SW 1271 (cell line): ENCODE measurements at regions not wholly inside any gene's neighbourhood (a gene's known extent, or its start where the extent isn't known, plus 50 kb on each side); places are given as distances from the start of the nearest gene placed in this dataset.
"Not testable (repeated sequence)": the region's sequence is repeated elsewhere in the genome, so short reads cannot be mapped to it uniquely, and the experiment has no call there.

Experiments used
- DNase-seq, 2 experiments: peaks; one replicate each; lab custom pipeline; 2025; lab: John Stamatoyannopoulos, UW

DNA sequence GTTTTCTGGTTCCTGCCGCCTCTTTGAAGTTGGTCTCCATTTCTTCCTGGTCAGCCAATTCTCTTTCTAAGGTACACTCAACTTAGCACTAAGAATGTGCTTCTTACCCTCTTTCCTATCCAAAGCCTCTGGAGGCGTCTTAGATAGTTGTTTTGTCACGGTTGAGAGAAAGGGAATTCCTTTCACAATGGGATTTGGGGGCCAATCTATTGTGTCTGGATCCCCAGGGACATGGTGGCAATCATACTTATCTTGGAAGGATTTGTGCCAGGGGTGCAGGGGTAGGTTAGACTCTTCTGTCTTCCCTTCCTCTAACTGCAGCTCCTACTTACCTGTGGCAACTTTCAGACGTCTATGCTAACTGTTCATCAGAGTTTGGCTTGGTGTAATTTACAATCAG is 287.1 kb downstream of the SOX2 start:
- DNase-seq, result no peak

DNA sequence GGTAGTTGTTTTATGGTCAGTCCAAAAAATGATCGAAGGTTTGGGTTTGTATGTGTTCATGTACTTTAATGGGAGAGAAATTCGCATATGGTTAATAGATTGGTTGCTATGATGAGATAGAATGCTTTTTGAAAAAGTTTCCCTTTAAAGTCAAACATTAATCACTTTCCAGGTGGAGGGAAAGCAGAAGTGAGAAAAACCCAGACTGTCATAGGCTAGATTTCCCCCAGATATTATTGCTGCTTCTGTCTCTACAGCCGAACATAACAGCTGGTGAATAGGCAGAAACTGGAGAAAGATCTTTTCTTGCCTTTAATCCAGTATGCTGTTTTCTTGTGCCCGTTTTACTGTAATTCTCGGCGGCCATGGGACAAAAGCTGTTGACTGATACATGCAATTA is 287.6 kb downstream of the SOX2 start:
- DNase-seq, result no peak

DNA sequence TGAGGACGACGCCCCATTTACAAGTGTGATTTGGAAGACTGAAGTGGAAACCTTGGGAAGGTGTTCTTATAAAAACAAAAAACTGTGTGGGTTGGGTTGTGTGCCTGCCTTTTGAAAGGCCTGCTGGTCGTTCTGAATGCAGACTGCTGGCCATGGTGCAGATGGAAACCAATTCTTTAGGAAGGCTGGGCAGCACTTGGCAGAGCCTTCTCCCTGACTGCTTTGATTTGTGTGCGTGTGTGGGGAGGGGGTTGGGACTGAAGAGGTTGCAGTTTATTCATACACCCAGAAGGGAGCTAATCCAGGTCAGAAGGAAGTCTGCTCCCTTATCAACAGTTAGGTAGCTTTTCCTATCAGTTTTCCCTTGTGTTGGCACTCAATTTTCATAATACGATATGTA is 288.7 kb downstream of the SOX2 start:
- DNase-seq, result no peak

DNA sequence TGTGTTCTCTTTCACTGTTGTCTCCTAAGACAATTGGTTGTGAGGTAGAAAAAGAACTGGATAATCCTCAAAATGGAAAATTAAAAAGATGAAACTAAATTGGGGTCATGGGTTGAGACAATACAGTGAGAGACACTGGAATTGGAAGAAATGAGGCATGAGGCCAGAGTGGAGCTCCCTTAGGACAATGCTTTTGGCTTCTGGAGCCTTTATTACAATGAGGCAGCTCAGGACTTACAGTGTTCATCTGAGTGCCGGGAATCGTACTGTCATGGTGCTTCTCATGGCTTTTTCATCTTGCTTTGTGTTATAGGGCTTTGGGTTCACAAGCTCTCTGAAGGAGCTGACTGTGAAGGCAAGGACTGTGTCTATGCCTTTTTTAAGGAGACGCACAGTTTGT is 293.5 kb downstream of the SOX2 start:
- DNase-seq, result no peak

DNA sequence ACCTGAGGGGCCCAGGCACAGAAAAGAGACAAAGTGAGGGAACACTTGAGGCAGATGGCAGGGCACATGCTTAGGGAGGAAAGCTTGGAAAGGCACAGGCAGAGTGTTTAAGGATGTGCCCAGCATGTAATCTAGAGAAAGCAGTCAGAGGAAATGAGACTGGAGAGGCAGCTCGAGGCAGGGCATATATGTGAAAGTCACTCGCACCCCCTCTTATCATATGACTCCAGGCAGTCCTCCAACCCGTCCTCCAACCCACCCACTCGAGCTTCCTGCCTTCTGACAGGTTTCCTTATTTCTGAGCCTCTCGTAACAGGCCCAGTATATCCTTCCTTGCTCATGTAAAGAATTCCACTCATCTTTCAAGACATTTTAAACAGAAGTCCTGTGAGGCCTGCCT is 294.0 kb downstream of the SOX2 start:
- no peak for DNase-seq

DNA sequence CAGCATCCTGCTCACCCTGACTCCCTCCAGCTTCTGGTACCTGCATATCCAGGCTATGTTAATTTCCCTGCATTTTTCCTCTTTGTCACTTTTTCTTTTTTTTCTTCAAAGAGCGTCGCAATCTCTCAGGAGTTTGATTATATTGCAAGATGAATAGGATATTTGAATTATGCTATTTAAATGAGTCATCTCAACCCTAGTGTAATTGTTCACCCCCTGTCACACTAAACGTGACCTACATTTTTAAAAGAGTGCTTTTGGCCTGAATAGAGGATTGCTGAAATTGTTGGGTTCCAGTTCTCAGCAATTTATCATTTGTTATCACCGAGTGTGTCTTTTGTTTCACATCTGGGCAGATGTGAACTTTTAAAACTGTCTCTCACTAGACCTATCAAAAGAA is 294.7 kb downstream of the SOX2 start:
- no peak for DNase-seq

DNA sequence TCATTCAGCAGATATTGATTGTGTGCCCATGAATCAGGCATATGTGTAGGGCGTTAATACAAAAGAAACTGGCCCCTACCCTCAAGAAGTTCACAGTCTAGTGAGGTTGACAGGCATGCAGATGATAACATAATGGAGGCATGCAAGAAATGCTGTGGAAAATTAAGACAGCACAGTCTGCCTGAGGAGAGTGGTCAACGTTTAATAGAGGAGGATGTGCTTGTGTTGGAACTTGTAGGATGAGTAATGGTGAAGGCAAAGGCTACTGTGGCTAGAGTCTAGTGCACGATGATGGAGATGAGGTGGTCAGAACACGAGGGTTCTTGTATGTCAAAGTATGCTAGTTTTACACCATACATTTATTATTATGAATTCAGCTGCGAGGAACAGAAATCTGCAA is 295.7 kb downstream of the SOX2 start:
- no peak for DNase-seq

DNA sequence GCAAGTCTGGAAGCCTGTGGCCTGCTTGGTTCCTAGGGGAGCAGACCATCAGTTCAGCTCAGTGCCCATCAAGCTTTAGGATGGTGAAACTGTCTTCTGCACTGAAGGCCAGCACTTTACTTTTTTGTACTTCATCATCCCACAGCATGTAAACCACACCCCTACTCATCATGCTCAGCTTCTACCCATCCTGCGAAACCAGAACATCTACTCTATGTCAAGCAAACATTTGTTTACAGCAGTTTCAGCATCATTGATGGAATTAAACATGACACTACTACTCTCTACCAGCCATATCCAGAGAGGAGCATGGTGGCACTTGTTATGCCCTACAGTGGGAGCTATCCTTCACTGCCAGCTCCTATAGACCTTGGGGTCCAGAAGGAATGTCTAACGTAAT is 306.6 kb downstream of the SOX2 start:
- no peak for DNase-seq

DNA sequence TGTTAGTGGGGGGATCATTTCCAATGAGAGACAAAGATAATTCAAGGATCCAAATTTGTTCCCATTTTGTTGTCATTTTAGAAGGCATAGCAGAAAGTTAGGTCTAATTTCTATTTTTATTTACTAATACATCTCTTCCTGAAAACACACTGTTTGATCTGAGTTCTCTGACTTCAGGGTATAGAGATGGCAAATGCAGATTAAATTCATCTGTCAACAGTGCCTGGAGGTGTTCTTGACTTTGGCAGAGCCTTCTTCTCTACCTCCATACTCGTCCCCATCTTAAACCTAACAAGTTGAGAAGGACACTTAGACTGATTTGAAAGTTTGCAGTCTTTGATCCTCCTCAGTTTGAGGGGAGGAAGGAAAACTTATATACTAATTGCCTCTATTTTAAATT is 308.2 kb downstream of the SOX2 start:
- DNase-seq, result no peak

DNA sequence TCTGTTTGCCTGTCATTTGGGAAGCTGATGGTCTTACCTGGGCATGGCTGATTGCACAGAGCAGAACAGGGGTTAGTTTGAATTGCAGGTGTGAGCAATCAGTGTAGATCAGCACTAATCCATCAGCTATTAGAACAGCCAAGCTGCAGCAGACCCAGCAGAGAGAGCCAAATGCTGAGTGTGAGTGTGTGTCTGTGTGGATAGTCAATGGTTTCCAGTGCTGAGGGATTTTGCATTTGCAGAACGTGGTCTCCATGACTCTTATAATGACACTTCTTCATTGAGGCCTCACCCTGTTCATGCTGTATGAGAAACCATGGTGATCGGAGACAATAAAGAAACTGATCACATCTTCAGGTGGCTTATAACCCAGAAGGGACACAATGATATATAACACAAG is 312.1 kb downstream of the SOX2 start:
- DNase-seq, result no peak

DNA sequence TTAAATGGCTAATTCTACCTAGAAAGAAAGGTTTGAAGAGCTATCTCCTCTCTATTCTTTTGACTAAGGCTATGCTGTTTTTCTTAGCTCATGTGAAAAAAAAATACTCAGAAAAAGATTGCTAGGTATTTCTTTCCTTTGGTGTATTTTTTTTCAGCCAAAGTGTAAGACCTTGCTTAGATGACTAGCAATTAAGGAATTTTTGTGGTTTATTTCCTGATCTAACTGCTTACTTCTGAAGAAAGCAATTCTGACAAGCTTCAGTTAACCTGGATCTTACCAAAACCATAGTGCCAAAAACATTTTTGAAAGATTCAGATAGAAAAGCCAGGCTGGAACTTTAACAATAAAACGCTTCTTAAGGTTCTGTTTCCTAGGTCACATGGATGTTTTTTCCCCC is 315.6 kb downstream of the SOX2 start:
- DNase-seq, result no peak

DNA sequence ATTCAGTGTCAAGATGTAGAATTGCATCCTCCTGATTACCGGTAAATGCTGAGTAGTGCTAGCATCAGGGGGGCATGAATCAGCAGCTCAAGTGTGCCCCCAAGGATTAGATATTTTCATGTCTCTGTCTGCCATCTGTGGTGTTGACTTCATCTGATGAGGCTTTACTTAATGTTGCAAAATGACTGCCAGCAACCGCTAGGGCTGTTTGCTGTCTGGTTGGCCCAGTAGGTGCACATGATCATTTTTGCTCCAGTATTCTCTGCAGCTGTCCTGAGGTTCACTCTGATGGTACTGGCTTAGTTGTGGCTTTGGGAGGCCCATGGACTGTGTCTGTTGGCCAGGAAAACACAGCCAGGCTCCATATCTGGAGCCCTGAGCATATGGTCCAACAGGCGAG is 316.4 kb downstream of the SOX2 start:
- no peak for DNase-seq

DNA sequence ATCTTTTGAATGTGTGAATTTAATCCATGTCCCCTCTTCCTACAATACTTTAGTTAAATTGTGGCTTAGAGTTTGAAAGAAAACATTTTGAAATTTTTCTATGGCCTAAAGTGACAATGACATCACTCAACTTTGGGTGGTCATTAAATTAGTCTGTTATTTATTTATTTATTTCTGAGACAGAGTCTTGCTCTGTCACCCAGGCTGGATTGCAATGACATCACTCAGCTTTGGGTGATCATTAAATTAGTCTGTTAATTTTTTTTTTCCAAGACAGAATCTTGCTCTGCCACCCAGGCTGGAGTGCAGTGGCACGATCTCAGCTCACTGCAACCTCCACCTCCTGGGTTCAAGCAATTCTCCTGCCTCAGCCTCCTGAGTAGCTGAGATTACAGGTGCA is 322.5 kb downstream of the SOX2 start:
- not testable (repeated sequence) for DNase-seq

DNA sequence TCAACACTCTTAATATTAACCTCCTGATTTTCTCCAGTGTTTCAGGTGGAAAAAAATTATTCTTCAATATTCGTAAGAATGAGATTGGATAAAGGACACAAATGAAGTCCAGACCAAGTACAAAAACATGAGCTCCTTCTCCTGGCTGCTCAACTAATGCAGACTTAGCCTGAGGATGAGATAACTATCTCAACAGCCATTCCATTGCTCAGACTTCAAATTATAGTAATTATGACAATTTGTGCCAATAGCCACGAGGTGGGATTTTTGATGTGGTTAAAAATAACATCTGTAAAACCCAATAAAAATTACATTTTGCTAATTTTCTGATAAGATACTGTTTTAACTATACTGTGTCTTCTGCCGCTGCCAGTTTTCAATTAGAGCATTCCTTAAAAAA is 323.6 kb downstream of the SOX2 start:
- DNase-seq, result no peak

DNA sequence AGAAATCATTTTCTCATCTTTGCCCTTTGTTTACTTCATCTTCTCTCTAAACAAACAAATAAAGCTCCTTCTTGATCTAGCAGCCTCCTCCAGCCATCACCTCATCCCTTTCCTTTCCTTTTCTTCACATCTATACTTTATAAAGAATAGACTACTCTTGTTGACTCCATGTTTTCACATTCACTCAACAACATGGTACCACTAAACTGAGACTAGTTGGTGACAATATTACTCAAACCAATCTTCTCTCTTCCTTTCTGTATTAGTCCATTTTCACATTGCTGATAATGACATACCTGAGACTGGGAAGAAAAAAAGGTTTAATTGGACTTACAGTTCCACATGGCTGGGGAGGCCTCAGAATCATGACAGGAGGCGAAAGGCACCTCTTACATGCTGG is 324.7 kb downstream of the SOX2 start:
- no peak for DNase-seq

DNA sequence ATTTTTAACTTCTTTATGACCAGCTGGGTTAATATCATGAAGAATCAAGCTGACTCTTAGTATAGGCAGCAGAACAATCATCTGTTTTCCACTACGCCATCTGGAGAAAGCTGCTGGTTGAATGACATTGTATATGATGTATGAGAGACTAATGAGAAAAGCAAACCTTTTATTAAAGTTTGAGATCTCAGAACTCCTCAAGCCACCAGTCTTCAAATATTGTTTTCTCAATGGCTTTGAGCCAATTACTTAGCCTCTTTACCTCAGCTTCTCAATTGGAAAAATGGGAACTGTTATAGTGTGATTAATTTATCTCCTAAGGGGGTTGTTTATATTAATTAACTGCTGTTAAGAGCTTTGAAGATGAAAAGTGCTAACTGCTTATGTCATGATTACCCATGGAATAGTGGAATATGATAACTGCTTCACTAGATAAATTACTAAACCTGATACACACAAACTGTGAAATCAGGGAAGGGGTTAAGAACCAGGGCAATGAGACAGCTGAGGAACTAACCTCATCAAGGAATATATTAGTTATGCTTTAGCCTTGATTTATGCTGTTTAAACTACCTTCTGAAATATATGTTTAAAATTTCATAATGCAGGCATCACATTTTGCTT is 330.1 kb downstream of the SOX2 start:
- no peak for DNase-seq

DNA sequence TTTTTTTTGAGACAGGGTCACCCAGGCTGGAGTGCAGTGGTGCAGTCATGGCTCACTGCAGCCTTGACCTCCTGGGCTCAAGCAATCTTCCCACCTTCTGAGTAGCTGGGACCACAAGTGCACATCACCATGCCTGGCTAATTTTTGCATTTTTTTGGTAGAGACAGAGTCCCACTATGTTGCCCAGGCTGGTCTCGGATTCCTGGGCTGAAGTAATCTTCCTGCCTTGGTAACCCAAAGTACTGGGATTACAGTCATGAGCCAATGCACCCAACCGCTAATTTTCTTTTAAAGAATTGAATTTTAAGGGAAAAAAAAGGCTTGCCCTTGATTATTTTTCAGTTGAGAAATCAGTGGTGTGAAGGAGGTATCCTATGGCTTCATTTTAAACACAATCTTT is 334.0 kb downstream of the SOX2 start:
- no peak for DNase-seq

DNA sequence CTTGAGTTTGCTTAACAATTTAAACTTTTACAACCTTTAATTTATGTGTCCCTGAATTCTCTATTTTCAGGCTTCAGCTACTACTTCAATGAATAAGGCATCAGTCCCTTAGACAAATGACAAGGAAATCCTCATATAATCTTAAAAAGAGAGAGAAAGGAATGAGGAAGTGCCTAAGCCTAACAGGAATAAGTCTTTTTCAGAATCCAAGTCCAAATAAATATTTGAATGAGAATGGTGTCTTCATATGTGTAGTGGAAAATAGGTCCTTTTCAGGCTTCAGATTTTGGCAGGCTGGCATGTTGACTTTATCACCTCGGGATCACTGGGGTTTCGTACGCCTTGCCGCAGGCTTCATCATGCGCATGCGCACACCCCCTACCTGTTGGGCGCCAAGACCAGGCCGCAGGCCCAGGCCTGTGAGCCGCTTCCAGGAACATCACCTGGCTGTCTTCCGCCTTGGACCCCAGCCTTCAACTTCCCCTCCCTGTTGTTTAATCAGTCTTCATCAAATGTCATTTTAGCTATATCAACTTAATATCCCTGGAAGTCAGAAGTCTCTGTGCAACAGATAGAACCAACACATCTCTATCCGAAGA is 334.5 kb downstream of the SOX2 start:
- no peak for DNase-seq

DNA sequence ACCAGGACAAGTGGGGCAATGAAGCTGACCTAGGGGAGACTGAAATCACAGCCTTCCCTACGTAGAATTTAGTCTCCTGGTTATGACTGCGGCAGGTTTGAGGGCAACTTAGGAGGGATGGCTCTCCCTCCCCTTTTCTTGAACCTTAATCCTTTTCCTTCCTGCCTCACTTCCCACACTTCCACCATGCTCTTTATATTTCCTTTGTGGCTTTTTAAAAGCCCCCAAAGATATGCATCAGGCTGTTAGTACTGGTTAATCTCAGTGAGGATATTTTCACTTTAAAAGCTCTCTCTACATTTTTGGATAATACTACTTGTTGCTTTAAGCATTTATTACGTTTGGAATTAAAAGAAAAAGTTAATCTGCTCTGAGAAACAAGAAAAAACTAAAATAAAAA is 339.2 kb downstream of the SOX2 start:
- DNase-seq, result no peak

DNA sequence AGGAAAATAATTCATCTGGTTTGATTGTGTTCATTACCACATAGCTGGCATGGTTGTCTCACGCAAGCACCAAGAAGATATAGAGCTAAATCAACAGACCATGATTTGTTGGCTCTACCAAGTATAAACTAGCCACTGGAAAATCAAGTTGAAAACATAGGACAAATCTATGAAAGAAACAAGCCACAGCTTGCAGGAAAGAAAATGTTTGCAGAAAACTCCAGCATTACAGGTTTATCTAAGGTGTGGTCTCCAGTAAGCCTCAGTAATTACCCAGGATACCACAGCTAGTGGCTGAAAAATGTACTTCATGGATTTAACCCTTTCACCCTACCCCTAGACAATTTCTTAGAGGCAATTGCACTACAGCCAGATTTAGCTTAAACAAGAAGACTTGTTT is 340.6 kb downstream of the SOX2 start:
- DNase-seq, result no peak

DNA sequence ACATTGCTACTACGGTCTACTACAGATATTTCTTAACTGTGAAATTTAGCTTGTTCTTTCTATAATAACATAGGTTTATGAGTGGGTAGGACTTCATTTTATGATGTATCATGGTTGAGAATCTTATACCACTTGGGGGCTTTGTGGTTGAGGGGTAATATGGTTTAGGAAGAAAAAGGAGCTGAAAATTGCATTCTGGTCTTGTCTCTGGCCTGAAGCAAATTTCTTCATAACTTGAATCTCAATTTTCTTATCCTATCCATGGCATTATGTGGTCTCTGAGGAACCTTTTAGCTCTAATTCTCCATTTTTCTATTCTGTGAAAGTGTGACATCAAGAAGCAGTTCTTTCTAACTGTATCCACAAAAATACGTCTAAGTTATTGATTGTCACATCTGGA is 341.0 kb downstream of the SOX2 start:
- no peak for DNase-seq

DNA sequence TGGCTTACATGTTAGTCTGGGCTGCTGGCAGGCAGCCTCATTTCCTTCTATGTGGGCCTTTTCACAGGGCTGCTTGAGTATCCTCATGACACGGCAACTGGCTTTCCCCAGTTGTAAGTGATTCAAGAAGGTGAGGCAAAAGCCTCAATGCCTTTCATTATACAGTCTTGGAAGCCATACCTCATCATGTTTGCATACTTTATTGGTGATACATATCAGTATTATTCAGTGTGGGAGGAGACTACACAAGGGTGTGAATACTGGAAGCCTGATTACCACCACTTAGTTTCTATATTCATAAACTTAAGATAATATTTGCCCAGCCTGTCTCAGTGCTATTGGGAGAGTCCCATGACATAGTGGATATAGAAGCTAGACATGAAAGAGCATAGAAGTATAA is 346.8 kb downstream of the SOX2 start:
- DNase-seq, result no peak

DNA sequence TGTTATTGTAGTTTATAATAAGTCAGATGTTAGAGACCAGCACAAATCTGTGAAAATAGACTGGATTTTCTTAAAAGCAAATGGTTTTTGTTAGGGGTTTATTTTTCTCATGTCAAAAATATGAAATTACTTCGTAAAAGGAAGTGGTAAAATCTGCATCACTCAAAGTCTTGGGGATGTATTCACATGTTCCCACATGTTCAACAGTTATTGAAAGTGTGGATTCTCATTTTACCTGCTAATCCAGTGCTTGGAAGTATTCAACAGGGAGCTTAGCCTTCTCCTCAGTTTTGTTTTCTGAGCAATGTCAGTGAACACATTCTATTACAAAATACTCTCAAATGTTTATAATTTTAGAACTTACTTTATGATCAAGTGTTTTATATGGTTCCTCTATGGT is 352.0 kb downstream of the SOX2 start:
- no peak for DNase-seq

DNA sequence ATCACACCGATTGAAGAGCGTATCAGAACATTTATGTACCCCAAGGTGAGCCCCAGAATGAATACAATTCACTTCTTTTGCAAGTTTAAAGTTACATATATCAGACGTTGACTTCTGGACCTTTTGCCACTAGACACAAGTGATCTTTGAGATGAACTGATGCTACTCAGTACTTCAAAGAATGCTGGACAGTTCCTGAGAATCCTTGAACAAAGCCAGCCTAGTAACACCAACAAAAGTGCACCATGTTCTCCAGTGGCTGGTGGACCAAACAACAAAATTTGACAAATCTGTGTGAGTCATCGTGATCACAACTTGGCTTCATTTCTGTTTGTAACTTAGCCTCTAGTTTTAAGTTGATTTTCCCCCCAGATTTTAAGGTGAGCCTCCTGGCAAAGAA is 355.7 kb downstream of the SOX2 start:
- DNase-seq, result no peak

DNA sequence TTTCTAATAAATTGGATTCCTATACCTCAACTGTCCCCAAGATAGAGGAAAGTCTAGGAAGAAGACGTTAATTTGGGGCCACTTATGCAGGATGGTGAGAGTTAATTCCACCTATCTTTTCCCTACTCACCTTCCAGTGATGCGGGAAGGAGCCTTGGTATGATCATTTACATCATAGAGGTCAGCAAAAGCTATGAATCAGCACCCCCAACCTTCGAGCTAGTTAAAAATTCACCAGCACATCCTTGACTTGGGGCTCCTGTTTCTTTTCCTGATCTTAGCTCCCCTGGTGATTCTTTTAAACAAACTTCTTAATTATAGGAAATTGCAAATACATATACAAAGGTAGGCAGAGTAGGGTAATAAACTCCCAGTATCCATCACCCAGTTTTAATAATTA is 366.6 kb downstream of the SOX2 start:
- DNase-seq, result no peak
